DOHH2 (cell line): ENCODE measurements at regions not wholly inside any gene's neighbourhood (a gene's known extent, or its start where the extent isn't known, plus 50 kb on each side); places are given as distances from the start of the nearest gene placed in this dataset.

ENCODE experiments used
- H3F3A ChIP-seq: fragments of 200-600 bp; sonication (generic), shearing (Covaris generic); 2 replicates; pipeline ENCODE4 v1.6.0; 2016; ENCODE audit warnings: antibody characterized with exemption, mild to moderate bottlenecking; ENCODE audit not compliant: control insufficient read depth, insufficient read depth
- H3K27ac ChIP-seq: fragments of 200-600 bp; sonication (generic); 2 replicates; pipeline ENCODE4 v1.5.1; 2014; ENCODE audit warnings: low read depth, mild to moderate bottlenecking, low read length, moderate library complexity
- H3K27me3 ChIP-seq: fragments of 200-600 bp; sonication (generic); 2 replicates; pipeline ENCODE4 v1.6.1; 2014; ENCODE audit warnings: mild to moderate bottlenecking, low read length, mixed read lengths; ENCODE audit not compliant: control insufficient read depth
- H3K36me3 ChIP-seq: fragments of 200-600 bp; sonication (generic); 2 replicates; pipeline ENCODE4 v1.6.1; 2014; ENCODE audit warnings: mild to moderate bottlenecking, low read length, moderate library complexity, mixed read lengths; ENCODE audit not compliant: control insufficient read depth
- H3K4me1 ChIP-seq: fragments of 200-600 bp; sonication (generic); 2 replicates; pipeline ENCODE4 v1.6.1; 2014; ENCODE audit warnings: mild to moderate bottlenecking, low read length, mixed read lengths; ENCODE audit not compliant: control insufficient read depth
- H3K4me2 ChIP-seq: fragments of 200-600 bp; sonication (generic); 2 replicates; pipeline ENCODE4 v1.6.0; 2014; ENCODE audit warnings: mild to moderate bottlenecking, low read length, moderate library complexity
- H3K4me3 ChIP-seq: fragments of 200-600 bp; sonication (generic); 2 replicates; pipeline ENCODE4 v1.5.1; 2014; ENCODE audit warnings: mild to moderate bottlenecking, low read length, mixed read lengths
- H3K79me2 ChIP-seq: fragments of 200-600 bp; sonication (generic); 2 replicates; pipeline ENCODE4 v1.6.1; 2014; ENCODE audit warnings: mild to moderate bottlenecking, low read length, mixed read lengths; ENCODE audit not compliant: control insufficient read depth
- H3K9me2 ChIP-seq: fragments of 200-600 bp; sonication (generic); replicated peaks from 2 replicates; pipeline ENCODE4 v1.6.1; 2014; ENCODE audit warnings: mild to moderate bottlenecking, low read length, mixed read lengths; ENCODE audit not compliant: control insufficient read depth
- H3K9me3 ChIP-seq: fragments of 200-600 bp; sonication (generic); 2 replicates; pipeline ENCODE4 v1.6.1; 2014; ENCODE audit warnings: antibody characterized with exemption, low read length, mixed read lengths; ENCODE audit not compliant: control insufficient read depth, insufficient read depth
- H4K20me1 ChIP-seq: fragments of 200-600 bp; sonication (generic); 2 replicates; pipeline ENCODE4 v1.6.0; 2014; ENCODE audit warnings: low read depth, mild to moderate bottlenecking, antibody characterized with exemption, low read length, moderate library complexity; ENCODE audit not compliant: control insufficient read depth, insufficient read depth
- CTCF ChIP-seq: fragments of 200-600 bp; sonication (generic); IDR thresholded peaks from one replicate; pipeline ENCODE4 v1.5.1; 2014; ENCODE audit warnings: antibody characterized with exemption, mild to moderate bottlenecking, low read depth, low read length; ENCODE audit not compliant: poor library complexity, severe bottlenecking
- EZH2phosphoT487 ChIP-seq: fragments of 200-600 bp; sonication (generic); IDR thresholded peaks from 2 replicates; pipeline ENCODE4 v1.6.1; 2017; ENCODE audit warnings: borderline replicate concordance, mild to moderate bottlenecking, antibody characterized with exemption, low read length, moderate library complexity, mixed read lengths

- no peaks in the 10 kb centered on the region for H3F3A ChIP-seq
- no peaks in the 10 kb centered on the region for H3K4me1 ChIP-seq
- TF ChIP-seq CTCF (no peak), EZH2phosphoT487 (no peak)
- H3K36me3 ChIP-seq: no peaks in the 10 kb centered on the region
- no peak overlapping the region for H3K27ac ChIP-seq
- no peaks in the 10 kb centered on the region for H3K27me3 ChIP-seq
- no peak overlapping the region for H3K4me2 ChIP-seq
- no peaks in the 10 kb centered on the region for H4K20me1 ChIP-seq
- no peaks in the 10 kb centered on the region for H3K9me3 ChIP-seq
- H3K9me2 ChIP-seq: no peaks in the 10 kb centered on the region
- H3K4me3 ChIP-seq: no peak overlapping the region
- no peaks in the 10 kb centered on the region for H3K79me2 ChIP-seq
Observed at GRCh38 chr4:111274486-111274885, 651.6 kb upstream of the PITX2 start.

DNA sequence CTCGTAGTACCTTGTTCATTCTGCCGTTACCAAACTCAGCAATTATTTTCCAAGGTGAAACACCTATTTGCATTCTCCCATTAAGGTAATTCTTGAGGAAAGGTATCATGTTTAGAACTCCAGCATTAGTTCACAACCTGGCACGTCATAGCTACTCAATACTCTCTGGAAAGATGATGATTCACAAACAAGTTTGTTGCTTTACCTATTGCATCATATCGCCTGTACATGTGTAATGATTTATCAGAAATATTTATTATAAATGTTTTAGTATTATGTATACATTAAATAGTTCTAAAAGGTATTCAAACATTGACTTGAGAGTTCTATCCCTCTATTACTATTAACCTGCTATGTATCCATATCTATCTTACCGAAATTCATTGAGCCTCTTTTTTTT, 658.3 kb upstream of the PITX2 start:
- Histone ChIP-seq H3K9me3 (no peaks in the 10 kb centered on the region), H3K4me1 (no peaks in the 10 kb centered on the region), H3F3A (no peaks in the 10 kb centered on the region), H3K36me3 (no peaks in the 10 kb centered on the region), H3K27ac (no peak overlapping the region), H3K4me3 (no peak overlapping the region), H3K4me2 (no peak overlapping the region), H3K9me2 (no peaks in the 10 kb centered on the region), H3K79me2 (no peaks in the 10 kb centered on the region), H3K27me3 (0 out of 2 replicates have a peak, but pooled peaks cover 4% of the 10 kb centered on the region), H4K20me1 (no peaks in the 10 kb centered on the region)
- TF ChIP-seq EZH2phosphoT487: no peak
- TF ChIP-seq CTCF: no peak

GRCh38 chr4:111282035-111282434, 659.2 kb upstream of the PITX2 start:
- TF ChIP-seq EZH2phosphoT487 (no peak), CTCF (no peak)

More at GRCh38 chr4:111282035-111282434, 659.2 kb upstream of the PITX2 start:
- Histone ChIP-seq H4K20me1 (no peaks in the 10 kb centered on the region), H3K36me3 (no peaks in the 10 kb centered on the region), H3K79me2 (no peaks in the 10 kb centered on the region), H3K9me3 (no peaks in the 10 kb centered on the region), H3K27ac (no peak overlapping the region), H3K4me2 (no peak overlapping the region), H3K4me1 (no peaks in the 10 kb centered on the region), H3K9me2 (no peaks in the 10 kb centered on the region), H3F3A (no peaks in the 10 kb centered on the region), H3K4me3 (no peak overlapping the region), H3K27me3 (0 out of 2 replicates have a peak, but pooled peaks cover 4% of the 10 kb centered on the region)
